Breast epithelium (tissue), 4 donors: ENCODE measurements at regions not wholly inside any gene's neighbourhood (a gene's known extent, or its start where the extent isn't known, plus 50 kb on each side); places are given as distances from the start of the nearest gene placed in this dataset.

Source experiments
- DNase-seq, 2 donors: peaks; one replicate each; pipeline ENCODE4 v3.0.0-alpha.2; 2019; ENCODE audit warnings: low spot score in 2 of 2
- H3K27ac ChIP-seq, 2 donors: fragments of 200-600 bp; sonication (generic) in 1 of 2; one replicate each; pipeline ENCODE4 v1.5.1; 2016 to 2019; ENCODE audit warnings: mild to moderate bottlenecking in 1 of 2
- H3K27me3 ChIP-seq, 2 donors: fragments of 200-600 bp; sonication (generic) in 1 of 2; one replicate each; pipeline versions ENCODE4 v1.5.1 to v1.6.0; 2017 to 2019; ENCODE audit warnings: control low read depth in 1 of 2, mild to moderate bottlenecking in 1 of 2
- H3K36me3 ChIP-seq: fragments of 200-600 bp; one replicate; pipeline ENCODE4 v1.5.1; 2019
- H3K4me1 ChIP-seq, 2 donors: fragments of 200-600 bp; sonication (generic); one replicate each; pipeline ENCODE4 v1.5.1; 2016 to 2019; ENCODE audit warnings: control low read depth in 1 of 2
- H3K4me3 ChIP-seq, 3 donors: fragments of 200-600 bp; sonication (generic); 1 replicate in 2 of 3; 2 replicates in 1 of 3; pipeline ENCODE4 v1.5.1; 2016 to 2019; ENCODE audit warnings: mild to moderate bottlenecking in 3 of 3, moderate library complexity in 2 of 3
- H3K9me3 ChIP-seq, 2 donors: fragments of 200-600 bp; sonication (generic) in 1 of 2; one replicate each; pipeline ENCODE4 v1.5.1; 2016 to 2019; ENCODE audit warnings: control low read depth in 1 of 2
- POLR2A ChIP-seq: fragments of 450-650 bp; IDR thresholded peaks from one replicate; pipeline ENCODE4 v1.6.1; 2016; ENCODE audit warnings: antibody characterized with exemption, mild to moderate bottlenecking, moderate library complexity
- POLR2AphosphoS5 ChIP-seq, 3 donors: sonication (generic); formaldehyde crosslinking; IDR thresholded peaks; one replicate each; pipeline ENCODE4 v1.6.1; 2017; ENCODE audit warnings: antibody characterized with exemption in 3 of 3
- intact Hi-C: fragments of 100-400 bp; cut with DNase I; formaldehyde crosslinking; loops from one replicate; pipeline ENCODE4 v1.15.1; 2023; ENCODE audit warnings: low total_unique reads
- TF ChIP-seq, protein P1 (sequence below), 3 donors: fragments of 450-650 bp; IDR thresholded peaks; one replicate each; pipeline ENCODE4 v1.5.1; 2016 to 2017; ENCODE audit warnings: antibody characterized with exemption in 3 of 3, mild to moderate bottlenecking in 3 of 3, moderate library complexity in 3 of 3

DNA sequence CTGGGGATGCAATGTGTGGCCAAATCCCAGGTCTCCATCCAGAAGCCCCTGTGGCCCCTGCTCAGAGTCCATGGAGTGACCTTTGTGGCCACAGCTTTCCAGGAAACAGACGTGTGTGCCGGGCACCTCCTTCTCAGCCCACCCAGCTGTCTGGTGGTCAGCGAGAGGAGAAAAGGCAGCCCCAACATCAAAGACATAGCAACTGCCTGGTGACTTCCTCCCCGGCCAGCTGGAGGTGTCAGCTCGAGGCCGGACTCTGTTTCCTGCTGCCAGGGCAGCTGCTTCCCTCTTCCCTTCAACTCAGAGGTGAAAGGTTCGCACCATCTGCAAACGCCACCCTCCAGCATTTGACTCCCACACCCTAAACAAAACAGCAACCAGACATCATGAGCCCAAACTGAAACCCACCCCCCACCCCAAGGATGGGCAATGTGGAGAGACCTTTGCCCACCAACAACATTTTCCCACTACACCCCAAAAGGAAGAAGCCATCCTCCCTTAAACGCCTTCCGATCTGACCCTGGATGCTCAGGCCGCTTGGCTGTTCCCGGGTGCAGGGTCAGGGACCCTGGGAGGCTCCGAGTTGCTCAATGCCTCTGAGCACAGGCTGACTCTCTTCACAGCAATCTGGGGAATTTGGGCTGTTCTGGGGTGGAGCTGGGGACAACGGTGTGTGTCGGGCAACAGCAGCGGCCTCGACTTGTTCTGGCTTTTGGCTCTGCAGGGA, 162.3 kb downstream of the PSMG1 start:
- peak in 1 of 2 donors; percentile 71 for DNase-seq
- peak in 2 of 3 donors; percentile 35 to 52 for TF ChIP-seq POLR2AphosphoS5 (IDR thresholded peaks at IDR 0.05)
- TF ChIP-seq, protein P1, sequence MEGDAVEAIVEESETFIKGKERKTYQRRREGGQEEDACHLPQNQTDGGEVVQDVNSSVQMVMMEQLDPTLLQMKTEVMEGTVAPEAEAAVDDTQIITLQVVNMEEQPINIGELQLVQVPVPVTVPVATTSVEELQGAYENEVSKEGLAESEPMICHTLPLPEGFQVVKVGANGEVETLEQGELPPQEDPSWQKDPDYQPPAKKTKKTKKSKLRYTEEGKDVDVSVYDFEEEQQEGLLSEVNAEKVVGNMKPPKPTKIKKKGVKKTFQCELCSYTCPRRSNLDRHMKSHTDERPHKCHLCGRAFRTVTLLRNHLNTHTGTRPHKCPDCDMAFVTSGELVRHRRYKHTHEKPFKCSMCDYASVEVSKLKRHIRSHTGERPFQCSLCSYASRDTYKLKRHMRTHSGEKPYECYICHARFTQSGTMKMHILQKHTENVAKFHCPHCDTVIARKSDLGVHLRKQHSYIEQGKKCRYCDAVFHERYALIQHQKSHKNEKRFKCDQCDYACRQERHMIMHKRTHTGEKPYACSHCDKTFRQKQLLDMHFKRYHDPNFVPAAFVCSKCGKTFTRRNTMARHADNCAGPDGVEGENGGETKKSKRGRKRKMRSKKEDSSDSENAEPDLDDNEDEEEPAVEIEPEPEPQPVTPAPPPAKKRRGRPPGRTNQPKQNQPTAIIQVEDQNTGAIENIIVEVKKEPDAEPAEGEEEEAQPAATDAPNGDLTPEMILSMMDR (IDR thresholded peaks at IDR 0.05), result no peak
- Histone ChIP-seq H3K36me3 (no peaks in the 10 kb centered on the region), H3K9me3 (no peaks in the 10 kb centered on the region), H3K27me3 (no peaks in the 10 kb centered on the region), H3K4me1 (peaks cover 12 to 14% of the 10 kb centered on the region in 2 donors), H3K4me3 (no peak overlapping the region), H3K27ac (peak overlapping the region; percentile 66 to 85)
- intact Hi-C loops, result no loop called here

DNA sequence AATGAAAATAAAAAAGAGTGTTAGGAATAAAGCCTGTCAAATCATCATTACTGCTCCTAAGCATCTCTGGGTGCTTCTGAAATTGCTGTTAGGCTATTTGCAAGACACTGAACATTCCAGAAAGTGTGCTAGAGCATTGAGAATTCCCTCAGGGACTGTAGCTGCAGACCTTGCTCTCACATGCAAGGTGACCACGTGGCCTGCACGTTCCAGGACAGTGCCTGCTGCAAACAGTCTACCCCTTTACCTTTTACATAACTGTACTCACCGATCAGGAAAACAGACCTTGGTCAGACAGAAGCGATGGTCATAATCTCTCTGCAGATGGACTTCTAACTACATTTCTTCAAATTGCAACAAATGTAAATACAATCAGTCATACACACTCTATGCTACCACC, 164.5 kb downstream of the PSMG1 start:
- H3K4me3 ChIP-seq, result no peak overlapping the region
- no peak overlapping the region for H3K27ac ChIP-seq
- peaks cover 12 to 14% of the 10 kb centered on the region in 2 donors for H3K4me1 ChIP-seq
- no peaks in the 10 kb centered on the region for H3K9me3 ChIP-seq
- intact Hi-C loops, result no loop called here
- H3K27me3 ChIP-seq, result no peaks in the 10 kb centered on the region
- DNase-seq, result no peak
- TF ChIP-seq POLR2A (no peak), POLR2AphosphoS5 (IDR thresholded peaks at IDR 0.05) (no peak)
- TF ChIP-seq, protein P1 (IDR thresholded peaks at IDR 0.05), result no peak
- no peaks in the 10 kb centered on the region for H3K36me3 ChIP-seq

DNA sequence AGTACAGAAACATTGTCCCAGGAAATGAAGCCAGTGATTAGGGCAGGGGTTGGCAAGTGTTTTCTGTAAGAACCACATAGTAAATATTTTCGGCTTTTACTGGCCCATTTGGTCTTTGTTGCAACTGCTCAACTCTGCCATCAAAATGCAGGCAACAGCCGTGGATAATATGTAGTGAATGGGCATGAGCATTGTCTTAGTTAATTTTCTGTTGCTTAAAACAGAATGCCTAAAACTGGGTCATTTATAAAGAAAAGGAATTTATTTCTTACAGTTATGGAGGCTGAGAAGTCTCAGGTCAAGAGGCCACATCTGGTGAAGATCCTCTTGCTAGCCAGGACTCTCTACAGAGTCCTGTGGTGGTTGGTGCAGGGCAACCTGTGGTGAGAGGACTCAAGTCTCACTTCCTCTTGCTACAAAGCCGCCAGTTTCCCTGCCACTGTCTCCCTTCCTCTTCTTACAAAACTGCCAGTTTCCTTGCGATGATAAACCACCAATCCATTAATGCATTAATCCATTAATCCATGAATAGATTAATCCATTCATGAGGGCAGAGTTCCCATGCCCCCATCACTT, 166.4 kb downstream of the PSMG1 start:
- H3K36me3 ChIP-seq, result no peaks in the 10 kb centered on the region
- DNase-seq, result no peak
- H3K4me1 ChIP-seq, result no peaks in the 10 kb centered on the region
- no peaks in the 10 kb centered on the region for H3K9me3 ChIP-seq
- no peak overlapping the region for H3K4me3 ChIP-seq
- no peak for TF ChIP-seq POLR2AphosphoS5 (IDR thresholded peaks at IDR 0.05)
- TF ChIP-seq, protein P1 (IDR thresholded peaks at IDR 0.05), result no peak
- no peak for TF ChIP-seq POLR2A
- intact Hi-C loops, result no loop called here
- H3K27ac ChIP-seq, result no peak overlapping the region
- H3K27me3 ChIP-seq, result no peaks in the 10 kb centered on the region

DNA sequence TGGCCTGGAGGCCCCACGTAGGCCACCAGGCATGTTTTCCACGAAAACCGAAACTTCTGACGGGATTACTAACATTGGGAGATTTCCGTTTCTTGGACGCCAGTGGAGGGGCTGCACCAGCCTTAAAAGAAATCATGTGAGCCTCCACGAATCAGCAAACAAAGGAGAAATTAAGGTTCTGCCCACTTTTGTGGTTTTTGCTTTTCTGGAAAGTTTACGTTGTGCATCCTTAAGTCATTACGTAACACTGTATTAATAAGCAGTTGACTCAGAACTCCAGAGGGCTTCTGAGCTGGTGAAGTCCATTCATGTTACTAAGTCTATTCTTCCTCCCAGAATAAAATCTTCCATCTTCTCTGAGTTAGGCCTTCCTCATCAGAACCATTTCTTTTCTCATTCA, 168.5 kb downstream of the PSMG1 start:
- H3K4me3 ChIP-seq, result no peak overlapping the region
- no peak for DNase-seq
- H3K4me1 ChIP-seq, result no peaks in the 10 kb centered on the region
- H3K9me3 ChIP-seq, result no peaks in the 10 kb centered on the region
- TF ChIP-seq POLR2A (no peak), POLR2AphosphoS5 (IDR thresholded peaks at IDR 0.05) (no peak)
- TF ChIP-seq, protein P1 (IDR thresholded peaks at IDR 0.05), result no peak
- H3K27me3 ChIP-seq, result no peaks in the 10 kb centered on the region
- H3K27ac ChIP-seq, result no peak overlapping the region
- intact Hi-C loops, result no loop called here
- H3K36me3 ChIP-seq, result no peaks in the 10 kb centered on the region
